ENCODE measurements at regions not wholly inside any gene's neighbourhood (a gene's known extent, or its start where the extent isn't known, plus 50 kb on each side); places are given as distances from the start of the nearest gene placed in this dataset.

DNA sequence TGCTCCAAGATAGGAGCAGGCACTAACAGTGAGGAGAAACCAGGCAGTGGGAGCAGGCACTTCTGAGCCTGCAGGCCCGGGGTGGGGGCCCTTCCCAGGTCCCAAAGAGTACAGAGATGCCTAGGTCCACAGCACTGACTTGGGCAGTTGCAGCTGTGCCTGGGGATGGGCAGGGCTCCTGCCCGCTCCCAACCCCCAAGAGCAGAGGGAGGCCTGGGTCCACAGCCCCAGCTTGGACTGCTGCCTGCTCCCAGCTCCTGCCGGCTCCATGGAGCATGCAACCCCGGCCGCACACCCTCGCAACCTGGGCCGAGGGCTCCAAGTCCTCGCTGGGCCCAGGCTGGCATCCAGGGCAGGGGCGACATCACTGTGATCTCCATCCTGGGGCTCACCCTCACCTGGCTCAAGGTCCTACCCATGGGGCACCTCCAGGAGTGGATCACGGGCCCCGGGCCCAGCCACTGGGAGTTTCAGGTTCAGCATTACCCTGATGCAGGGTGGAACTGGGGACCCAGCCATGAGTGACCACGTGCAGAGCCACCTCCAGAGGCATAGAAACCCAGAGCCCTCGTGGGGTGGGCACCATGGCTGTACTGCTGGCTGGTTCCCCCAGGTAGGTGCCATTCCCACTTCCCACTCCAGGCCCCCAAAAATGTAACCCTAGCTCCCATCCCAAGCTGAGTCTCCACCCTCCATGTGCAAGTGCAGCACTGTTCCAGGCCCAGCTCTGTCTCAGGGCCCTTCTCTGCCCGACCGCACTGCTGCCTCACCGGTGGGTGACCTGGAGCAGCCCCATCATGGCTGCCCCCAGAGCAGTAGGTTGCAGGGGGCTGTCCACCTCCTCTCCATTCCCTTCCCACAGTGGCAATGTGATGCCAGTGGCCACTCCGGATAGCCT, 325.6 kb downstream of the NR4A2 start:
- H2BK5ac ChIP-seq (ENCODE audit: low read depth, low read length, poor library complexity, severe bottlenecking) = no peak overlapping the region
- no peak overlapping the region for H3K23ac ChIP-seq (ENCODE audit: low read depth, low read length)
- TF ChIP-seq NFE2L2 (IDR thresholded peaks at IDR 0.05; ENCODE audit: low read depth, low read length) (no peak), CHD1 (IDR thresholded peaks at IDR 0.05; ENCODE audit: low read depth, low read length) (no peak), MAFK (IDR thresholded peaks at IDR 0.05; ENCODE audit: low read depth, low read length) (no peak), FOS (IDR thresholded peaks at IDR 0.05; ENCODE audit: low read depth, low read length) (no peak), BHLHE40 (IDR thresholded peaks at IDR 0.05; ENCODE audit: low read depth, low read length) (no peak), CTCF (conservative IDR thresholded peaks at IDR 0.05; ENCODE audit: low read depth, low read length) (no peak), RFX5 (IDR thresholded peaks at IDR 0.05; ENCODE audit: low read depth, low read length) (no peak), RCOR1 (IDR thresholded peaks at IDR 0.05; ENCODE audit: insufficient replicate concordance, low read length) (no peak), RAD21 (IDR thresholded peaks at IDR 0.05; ENCODE audit: low read length) (no peak), MAZ (IDR thresholded peaks at IDR 0.05; ENCODE audit: borderline replicate concordance, low read depth, low read length) (no peak), SMC3 (IDR thresholded peaks at IDR 0.05; ENCODE audit: low read depth, low read length) (no peak), POLR2A (IDR thresholded peaks at IDR 0.05; ENCODE audit: low read depth, low read length) (no peak), ELK1 (IDR thresholded peaks at IDR 0.05; ENCODE audit: borderline replicate concordance, low read depth, low read length) (no peak), MXI1 (IDR thresholded peaks at IDR 0.05; ENCODE audit: borderline replicate concordance, low read depth, low read length) (no peak)
- no peaks in the 10 kb centered on the region for H4K20me1 ChIP-seq (ENCODE audit: insufficient read depth, low read length)
- ATAC-seq (ENCODE audit: low read depth) = no peak
- no peak for DNase-seq
- H4K91ac ChIP-seq (ENCODE audit: insufficient read depth, low read depth, low read length) = no peak overlapping the region
- no peak overlapping the region for H3K27ac ChIP-seq (ENCODE audit: insufficient read depth, low read length)
- H2BK120ac ChIP-seq (ENCODE audit: low read depth, low read length) = no peak overlapping the region
- no peak overlapping the region for H2AFZ ChIP-seq (replicated peaks; ENCODE audit: low read length, poor library complexity)
- dilution Hi-C loops (cut with HindIII; ENCODE audit: low sequenced_read_pairs, unreplicated experiment) (no loop called here), intact Hi-C loops (cut with micrococcal nuclease) (no loop called here), in situ Hi-C loops (cut with MboI; ENCODE audit: low sequenced_read_pairs) (no loop called here)
- H4K5ac ChIP-seq (ENCODE audit: low read depth, low read length) = no peak overlapping the region
- no peaks in the 10 kb centered on the region for H3K9me1 ChIP-seq (ENCODE audit: insufficient read depth, low read length)
- H2BK15ac ChIP-seq (ENCODE audit: low read depth, low read length) = no peak overlapping the region
- POLR2A ChIA-PET (ENCODE audit: unreplicated experiment) = no interaction called here
- H4K8ac ChIP-seq (ENCODE audit: low read depth in 2 of 2, low read length in 2 of 2) = no peak overlapping the region
- WGBS, 2 experiments (ENCODE audit: extremely low coverage in 2 of 2, insufficient read length in 1 of 2) = 65% methylated on average over 8 of the region's 17 CpGs; no CpG with 5 or more reads in 1 of the 2 experiments
- no peak overlapping the region for H2AK5ac ChIP-seq (ENCODE audit: low read depth, low read length)
- H2BK20ac ChIP-seq (ENCODE audit: low read depth, low read length) = no peak overlapping the region
- no peaks in the 10 kb centered on the region for H3K79me1 ChIP-seq (ENCODE audit: low read depth in 1 of 2, low read length in 2 of 2)
- H3K9ac ChIP-seq (ENCODE audit: low read depth, low read length) = no peak overlapping the region
- CTCF ChIA-PET = no interaction called here
- BruUV-seq (replicated peaks) = no TSS peak
- H3K18ac ChIP-seq (ENCODE audit: low read depth, low read length) = no peak overlapping the region
- H2AK9ac ChIP-seq (replicated peaks; ENCODE audit: low read depth, low read length, poor library complexity) = no peak overlapping the region
- no peaks in the 10 kb centered on the region for H3K4me1 ChIP-seq (ENCODE audit: control insufficient read depth, insufficient read depth, low read length)
- no peak overlapping the region for H3K4me2 ChIP-seq (ENCODE audit: low read depth, low read length)
- no peak overlapping the region for H3K14ac ChIP-seq (replicated peaks; ENCODE audit: low read depth, low read length)
- peaks cover 11% of the 10 kb centered on the region; the same call in 1 of the 2 replicates for H3K9me3 ChIP-seq (ENCODE audit: control insufficient read depth, insufficient read depth, low read length)
- no peak overlapping the region for H3K56ac ChIP-seq (ENCODE audit: extremely low read depth, insufficient read depth, low read length)
- no peaks in the 10 kb centered on the region for H3K27me3 ChIP-seq (ENCODE audit: control insufficient read depth, insufficient read depth, low read length)
- no peaks in the 10 kb centered on the region for H3K36me3 ChIP-seq (ENCODE audit: control insufficient read depth, insufficient read depth, low read length)
- no peak overlapping the region for H3K4me3 ChIP-seq (ENCODE audit: insufficient read depth, low read depth, low read length)
- no peak overlapping the region for H3K4ac ChIP-seq (ENCODE audit: low read depth, low read length)

All from IMR-90 (cell line).